Stimulated activated CD8-positive, alpha-beta memory T cell treated with anti-CD3 and anti-CD28 coated beads, Interleukin-4, amount 100 ng/mL, for 48 hours (primary cell): ENCODE measurements at regions not wholly inside any gene's neighbourhood (a gene's known extent, or its start where the extent isn't known, plus 50 kb on each side); places are given as distances from the start of the nearest gene placed in this dataset.
"Not testable (repeated sequence)": the region's sequence is repeated elsewhere in the genome, so short reads cannot be mapped to it uniquely, and the experiment has no call there.

Experiments
- DNase-seq: peaks from one replicate; pipeline ENCODE4 v3.0.0-alpha.2; 2020

DNA sequence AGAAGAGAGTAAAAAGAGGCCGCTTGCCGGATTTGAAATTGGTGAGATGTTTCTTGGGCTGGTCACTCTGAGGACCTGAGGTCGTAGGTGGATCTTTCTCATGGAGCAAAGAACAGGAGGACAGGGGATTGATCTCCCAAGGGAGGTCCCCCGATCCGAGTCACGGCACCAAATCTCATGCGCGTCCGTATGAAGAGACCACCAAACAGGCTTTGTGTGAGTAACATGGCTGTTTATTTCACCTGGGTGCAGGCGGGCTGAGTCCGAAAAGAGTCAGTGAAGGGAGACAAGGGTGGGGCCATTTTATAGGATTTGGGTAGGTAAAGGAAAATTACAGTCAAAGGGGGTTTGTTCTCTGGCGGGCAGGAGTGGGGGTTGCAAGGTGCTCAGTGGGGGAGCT is 803.6 kb upstream of the ID2 start:
- not testable (repeated sequence) for DNase-seq

- no peak for DNase-seq
Measured at GRCh38 chr2:7878786-7879482, 802.9 kb upstream of the ID2 start.

GRCh38 chr2:7879483-7879835 is 802.4 kb upstream of the ID2 start:
- no peak for DNase-seq

DNA sequence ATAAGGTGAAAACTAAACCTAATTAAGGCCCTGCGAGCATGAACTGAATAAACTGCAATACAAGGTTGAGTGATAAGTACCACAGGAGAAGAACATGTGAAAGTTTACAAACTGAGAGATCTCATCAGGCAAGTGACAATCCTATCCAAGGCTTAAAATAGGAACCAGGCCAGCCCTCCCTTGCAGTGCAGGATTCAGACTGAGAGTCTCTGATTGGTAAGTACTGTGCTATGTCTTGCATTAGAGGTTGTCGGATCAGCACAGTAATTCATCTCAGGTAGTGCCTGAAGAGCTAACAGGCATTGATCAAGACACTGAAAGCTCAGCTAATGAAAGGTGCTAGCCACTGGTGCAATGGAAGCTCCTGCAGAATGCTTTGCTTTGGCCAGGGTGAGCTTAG is 801.7 kb upstream of the ID2 start:
- DNase-seq, result no peak

GRCh38 chr2:7880566-7880965 is 801.3 kb upstream of the ID2 start:
- no peak for DNase-seq

GRCh38 chr2:7881063-7881462 is 800.8 kb upstream of the ID2 start:
- no peak for DNase-seq

DNA sequence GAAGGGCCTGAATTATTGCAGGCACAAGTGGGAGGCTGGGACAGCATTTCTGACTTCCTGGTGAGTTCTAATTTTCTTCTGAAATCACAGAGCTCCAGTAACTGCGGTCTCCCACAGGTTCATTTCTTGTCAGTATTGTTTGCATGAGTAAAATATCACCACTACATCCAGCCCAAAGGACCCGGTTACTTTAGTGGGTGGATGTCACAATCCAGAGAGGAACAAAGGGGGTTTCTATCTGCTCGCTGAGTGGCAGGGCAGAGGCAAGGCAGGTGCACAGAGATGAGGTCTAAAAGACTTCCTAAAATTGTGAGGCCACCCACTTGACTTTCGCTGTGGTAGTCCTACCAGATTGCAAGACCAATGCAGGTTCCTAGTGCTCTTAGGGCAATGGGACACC is 800.4 kb upstream of the ID2 start:
- no peak for DNase-seq

- DNase-seq, result no peak
Measured at GRCh38 chr2:7882296-7882695, 799.6 kb upstream of the ID2 start.

DNA sequence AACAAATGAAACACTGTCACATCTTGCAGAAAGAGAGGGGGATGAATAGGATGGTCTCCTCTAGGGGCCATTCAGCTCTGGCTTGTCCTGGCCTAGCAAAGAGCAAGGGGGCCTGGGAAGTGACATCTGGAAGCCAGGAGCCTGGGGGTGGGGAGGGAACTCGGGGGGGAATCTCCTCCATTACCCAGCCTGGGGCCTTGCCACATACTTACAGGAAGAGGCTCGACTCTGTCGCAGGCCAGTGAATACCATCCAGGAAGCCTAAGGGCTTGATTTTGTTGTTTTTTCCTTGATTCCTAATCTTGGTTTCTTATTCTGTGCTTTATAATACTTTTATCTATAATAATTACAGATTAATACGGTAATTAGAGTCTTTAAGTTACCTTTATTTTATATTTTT is 797.5 kb upstream of the ID2 start:
- DNase-seq, result no peak

- DNase-seq, result no peak
Measured at GRCh38 chr2:7886666-7887065, 795.2 kb upstream of the ID2 start.

DNA sequence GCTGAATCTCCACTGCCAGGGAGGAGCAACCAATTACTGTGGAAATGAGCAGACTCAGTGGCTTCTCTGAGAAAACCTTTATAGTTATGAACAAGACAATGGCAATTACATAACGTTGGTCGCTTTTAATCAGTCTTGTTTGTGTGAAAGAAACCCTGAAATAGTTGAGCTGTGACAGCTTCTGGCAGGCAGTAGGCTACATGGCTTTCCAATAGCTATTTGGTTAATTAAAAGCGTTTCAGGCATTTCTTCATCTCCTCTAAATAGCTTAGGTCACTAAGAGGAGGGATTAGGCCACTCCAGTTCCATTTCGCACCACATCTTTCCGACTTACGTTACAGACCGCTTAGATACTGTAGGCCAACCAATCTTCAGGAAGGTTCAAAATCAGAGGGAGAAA is 794.4 kb upstream of the ID2 start:
- DNase-seq, result no peak

DNA sequence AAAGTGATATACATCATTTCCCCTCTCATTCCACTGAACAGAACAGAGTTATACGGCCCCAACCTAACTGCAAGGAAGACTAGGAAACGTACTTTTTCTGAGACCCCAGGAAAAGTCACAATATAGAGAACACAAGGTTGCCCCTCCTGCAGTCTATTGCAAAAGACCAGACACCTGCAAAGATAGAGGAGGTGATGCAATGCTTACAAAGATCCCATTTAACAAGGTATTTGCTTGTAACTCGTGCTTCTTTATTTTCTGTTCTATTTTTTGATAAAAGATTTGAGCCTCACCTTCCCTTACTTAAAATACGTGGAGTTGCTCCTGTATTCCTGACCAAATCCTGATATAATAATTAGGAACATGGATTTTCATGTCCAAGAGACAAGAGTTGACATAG is 793.0 kb upstream of the ID2 start:
- DNase-seq, result no peak

DNA sequence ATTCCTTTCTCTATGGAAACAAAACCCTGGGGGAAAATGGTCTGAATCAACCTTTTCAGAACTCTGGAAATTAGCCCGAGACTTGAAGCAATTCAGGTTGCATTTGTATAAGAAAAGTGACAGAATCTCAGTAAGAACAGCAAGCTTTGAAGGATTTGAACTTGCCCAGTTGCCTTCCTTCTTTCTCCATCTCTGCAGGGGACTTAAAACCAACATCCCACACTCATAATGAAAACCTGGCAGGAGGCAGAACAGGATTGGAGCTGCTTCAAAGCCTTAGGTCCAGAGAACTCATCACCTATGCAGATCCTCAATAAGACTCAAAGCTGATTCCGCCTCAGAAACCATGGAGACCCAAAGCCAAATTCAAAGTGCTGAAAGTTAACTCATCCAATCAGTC is 790.5 kb upstream of the ID2 start:
- DNase-seq, result no peak

DNA sequence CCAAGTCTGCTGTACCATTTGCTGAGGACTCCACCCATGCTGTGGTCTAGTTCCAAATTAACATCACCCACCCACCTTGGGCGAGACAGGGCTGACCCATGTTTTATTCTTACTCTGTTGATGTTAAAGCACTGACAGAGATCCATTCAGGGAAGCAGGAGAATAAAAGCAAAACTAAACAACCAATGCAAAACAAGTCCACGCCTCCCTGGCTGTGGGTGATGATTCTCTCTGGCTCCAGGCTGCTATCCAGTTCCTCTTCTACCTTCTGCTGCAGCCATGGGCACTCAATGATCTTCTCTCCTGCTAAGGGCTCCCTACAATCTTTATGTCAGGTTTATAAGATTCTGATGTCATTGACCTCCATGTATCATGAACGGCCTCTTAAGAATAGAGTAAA is 786.6 kb upstream of the ID2 start:
- no peak for DNase-seq

- DNase-seq, result no peak
Measured at GRCh38 chr2:7896940-7897487, 784.8 kb upstream of the ID2 start.

- DNase-seq, result no peak
Measured at GRCh38 chr2:7899241-7899640, 782.6 kb upstream of the ID2 start.

DNA sequence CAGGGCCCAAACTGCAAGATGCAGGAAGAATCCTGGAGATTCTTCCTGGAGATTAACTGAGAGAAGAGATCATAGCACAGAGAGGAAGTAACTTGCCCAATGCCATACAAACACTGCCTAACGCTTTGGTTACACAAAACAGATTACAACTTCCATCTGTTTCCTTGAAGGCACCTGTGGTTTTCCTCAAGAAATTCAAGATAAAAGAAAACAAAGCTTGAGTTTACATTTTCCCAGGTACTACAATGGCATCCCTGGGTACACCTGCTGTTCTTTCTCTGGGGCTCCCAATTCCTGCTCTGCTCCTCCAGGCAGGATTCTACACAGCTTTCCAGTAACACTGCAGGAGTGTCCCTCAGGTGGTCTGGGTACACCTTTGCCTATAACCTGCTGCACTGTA is 781.9 kb upstream of the ID2 start:
- DNase-seq, result no peak

DNA sequence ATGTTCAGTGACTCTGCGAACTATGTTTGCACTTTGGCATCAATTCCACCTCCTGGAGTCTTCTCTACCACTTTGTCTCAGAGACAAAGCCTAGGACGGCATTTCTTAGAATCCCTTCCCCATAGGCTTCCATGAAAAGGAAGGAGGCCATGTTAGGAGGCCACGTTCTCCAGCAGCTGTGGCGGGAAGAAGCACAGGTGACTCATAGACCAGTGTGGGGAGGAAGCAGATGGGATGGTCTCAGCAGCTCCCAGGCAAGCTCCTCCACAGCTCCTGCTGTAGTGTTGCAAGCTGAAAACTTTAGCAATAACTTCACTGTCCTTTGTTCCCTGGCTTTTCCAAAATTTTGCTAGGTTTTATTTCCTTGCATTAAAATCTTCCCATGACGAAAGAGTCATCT is 781.3 kb upstream of the ID2 start:
- DNase-seq, result no peak

GRCh38 chr2:7902251-7902765 is 779.5 kb upstream of the ID2 start:
- no peak for DNase-seq

DNA sequence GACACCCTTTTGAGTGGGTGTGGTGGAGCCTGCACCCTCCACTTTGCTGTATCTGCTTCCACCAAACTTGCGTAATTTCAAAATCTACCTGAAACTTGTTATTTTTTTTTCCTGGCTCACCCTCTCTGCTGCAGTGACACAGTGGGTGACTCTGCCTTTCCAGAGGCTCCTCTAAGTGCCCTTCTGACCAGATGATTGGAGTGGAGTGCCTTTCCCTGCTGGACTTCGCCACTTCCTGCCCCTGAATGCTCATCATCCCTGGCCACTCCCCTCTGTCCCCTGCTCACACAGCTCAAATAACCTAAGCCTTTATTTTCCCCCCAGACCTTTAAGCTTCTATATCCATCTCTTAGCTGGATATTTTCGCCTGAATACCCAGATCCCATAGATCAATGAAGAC is 777.5 kb upstream of the ID2 start:
- DNase-seq, result no peak

DNA sequence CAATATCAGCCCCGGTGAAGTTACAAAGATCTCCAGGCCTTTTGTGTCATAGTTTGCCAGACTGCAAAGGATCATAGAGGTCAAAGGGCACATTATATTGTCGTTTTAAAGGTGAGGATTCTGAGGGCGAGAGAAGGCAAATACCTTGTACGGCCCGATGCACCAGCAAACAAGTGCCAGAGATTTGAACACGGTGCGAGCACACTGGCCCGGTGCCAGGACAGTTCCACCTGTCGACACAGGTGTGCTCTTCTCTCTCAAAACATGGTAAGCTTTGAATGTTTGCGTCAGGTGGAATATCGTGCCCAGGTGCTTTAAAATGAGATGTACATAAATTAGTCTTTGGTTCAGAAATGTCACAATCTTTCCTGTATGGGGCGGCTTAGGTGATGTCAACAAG is 776.1 kb upstream of the ID2 start:
- no peak for DNase-seq

GRCh38 chr2:7906431-7906830 is 775.4 kb upstream of the ID2 start:
- no peak for DNase-seq

DNA sequence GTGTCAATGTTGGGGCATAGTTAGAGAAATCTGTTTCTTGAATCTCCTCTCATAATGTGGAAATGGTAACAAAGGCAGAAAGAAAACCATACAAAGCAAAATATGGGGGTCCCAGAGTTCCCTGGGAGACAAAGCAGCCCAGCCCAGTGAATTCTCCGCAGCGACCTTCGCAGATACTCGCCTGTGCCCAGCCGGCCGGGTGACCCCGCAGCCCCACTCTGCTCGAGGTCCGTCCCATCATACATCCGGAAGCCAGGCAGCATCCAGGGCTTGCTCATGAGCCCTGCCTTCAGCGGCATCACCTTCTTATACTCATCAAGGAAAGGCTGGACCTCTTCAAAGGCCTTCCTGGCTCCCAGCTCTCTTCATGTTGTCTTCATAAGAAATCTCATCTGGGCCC is 774.8 kb upstream of the ID2 start:
- DNase-seq, result no peak

DNA sequence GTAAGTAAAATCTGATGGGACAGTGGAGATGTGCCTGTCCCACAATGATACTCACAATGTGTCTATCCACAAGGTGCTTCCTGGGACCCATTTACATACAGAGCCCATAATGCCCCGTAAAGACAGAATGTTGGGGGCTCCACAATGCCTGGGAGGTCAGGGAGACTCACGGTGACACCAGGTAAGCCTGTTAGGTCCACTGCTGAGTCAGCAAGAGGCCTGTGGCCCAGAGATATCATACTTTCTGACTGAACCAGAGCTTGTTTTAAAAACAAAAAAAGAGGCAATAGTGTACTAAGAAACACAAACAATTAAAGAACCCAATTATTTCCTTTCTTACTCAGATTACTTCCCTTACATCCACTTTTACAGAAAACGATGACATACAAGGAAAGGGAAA is 771.1 kb upstream of the ID2 start:
- no peak for DNase-seq

- DNase-seq, result no peak
Measured at GRCh38 chr2:7911196-7911595, 770.7 kb upstream of the ID2 start.
